Fibroblast of lung (primary cell): ENCODE measurements at regions not wholly inside any gene's neighbourhood (a gene's known extent, or its start where the extent isn't known, plus 50 kb on each side); places are given as distances from the start of the nearest gene placed in this dataset.

Source experiments
- DNase-seq, 2 donors: peaks; one replicate each; pipeline versions ENCODE4 v3.0.0 to v3.0.0-alpha.2; 2010; ENCODE audit warnings: low read depth in 2 of 2
- H2AFZ ChIP-seq: 2 replicates; pipeline ENCODE4 v1.5.1; 2012; ENCODE audit warnings: low read length, control low read depth, inconsistent platforms
- H3K27ac ChIP-seq: 2 replicates; pipeline ENCODE4 v1.5.1; 2011; ENCODE audit warnings: low read length, control low read depth; ENCODE audit not compliant: insufficient read depth
- H3K27me3 ChIP-seq: 2 replicates; pipeline ENCODE4 v1.5.1; 2011; ENCODE audit warnings: mild to moderate bottlenecking, low read length; ENCODE audit not compliant: control insufficient read depth, insufficient read depth
- H3K36me3 ChIP-seq: 2 replicates; pipeline ENCODE4 v1.5.1; 2011; ENCODE audit warnings: low read length; ENCODE audit not compliant: control insufficient read depth, insufficient read depth
- H3K4me1 ChIP-seq: 2 replicates; pipeline ENCODE4 v1.5.1; 2011; ENCODE audit warnings: low read length; ENCODE audit not compliant: control insufficient read depth, insufficient read depth; ENCODE audit errors: extremely low read depth
- H3K4me2 ChIP-seq: 2 replicates; pipeline ENCODE4 v1.5.1; 2011; ENCODE audit warnings: low read length, control low read depth; ENCODE audit not compliant: insufficient read depth; ENCODE audit errors: extremely low read depth
- H3K4me3 ChIP-seq, 4 experiments: fragments of 200-600 bp in 1 of 4; sonication (generic) in 1 of 4; replicated peaks in 1 of 4; 2 replicates each; pipeline ENCODE4 v1.5.1; 2011 to 2016; ENCODE audit warnings: low read length in 4 of 4, low read depth in 3 of 4, mild to moderate bottlenecking in 3 of 4, control low read depth in 2 of 4, inconsistent platforms in 1 of 4, mixed read lengths in 1 of 4; ENCODE audit not compliant: insufficient read depth in 1 of 4; ENCODE audit errors: control extremely low read depth in 1 of 4
- H3K79me2 ChIP-seq: 2 replicates; pipeline ENCODE4 v1.5.1; 2012; ENCODE audit warnings: mild to moderate bottlenecking, low read length, inconsistent platforms; ENCODE audit not compliant: control insufficient read depth, insufficient read depth
- H3K9ac ChIP-seq: 2 replicates; pipeline ENCODE4 v1.5.1; 2011; ENCODE audit warnings: mild to moderate bottlenecking, low read length, control low read depth; ENCODE audit not compliant: insufficient read depth
- H3K9me3 ChIP-seq: 2 replicates; pipeline ENCODE4 v1.5.1; 2012; ENCODE audit warnings: low read depth, low read length; ENCODE audit not compliant: control insufficient read depth, insufficient read depth
- H4K20me1 ChIP-seq: 2 replicates; pipeline ENCODE4 v1.5.1; 2011; ENCODE audit warnings: low read length; ENCODE audit not compliant: control insufficient read depth, insufficient read depth; ENCODE audit errors: extremely low read depth
- EZH2 ChIP-seq: IDR thresholded peaks from 2 replicates; pipeline ENCODE4 v1.5.1; 2012; ENCODE audit warnings: low read length, control low read depth, mild to moderate bottlenecking; ENCODE audit errors: missing control alignments
- TF ChIP-seq, protein P1 (sequence below), 2 donors: IDR thresholded peaks in 1 of 2; conservative IDR thresholded peaks in 1 of 2; 1 replicate in 1 of 2; 2 replicates in 1 of 2; pipeline ENCODE4 v1.5.1; 2011 to 2012; ENCODE audit warnings: low read length in 2 of 2, control low read depth in 1 of 2, inconsistent platforms in 1 of 2, low read depth in 1 of 2, mild to moderate bottlenecking in 1 of 2

DNA sequence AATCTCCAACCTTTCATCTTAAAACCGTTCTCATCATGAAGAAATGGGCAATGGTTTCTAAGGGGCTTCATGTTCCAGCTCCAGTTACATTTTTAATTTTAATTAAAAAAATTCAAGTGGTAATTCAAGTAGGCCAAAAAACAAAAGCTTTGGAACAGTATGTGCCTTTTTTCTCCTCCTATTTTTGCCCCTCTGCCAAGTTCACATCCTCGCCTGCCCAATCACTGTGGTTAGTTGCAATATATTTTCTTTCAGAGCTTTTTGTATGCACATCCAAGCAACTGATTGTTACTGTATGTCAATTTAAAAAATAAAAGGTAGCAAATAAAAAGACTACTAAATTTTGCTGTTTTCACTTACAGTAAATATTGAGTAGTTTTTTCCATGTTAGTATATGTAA is 99.8 kb upstream of the B3GAT2 start:
- no peak for TF ChIP-seq EZH2
- TF ChIP-seq, protein P1, sequence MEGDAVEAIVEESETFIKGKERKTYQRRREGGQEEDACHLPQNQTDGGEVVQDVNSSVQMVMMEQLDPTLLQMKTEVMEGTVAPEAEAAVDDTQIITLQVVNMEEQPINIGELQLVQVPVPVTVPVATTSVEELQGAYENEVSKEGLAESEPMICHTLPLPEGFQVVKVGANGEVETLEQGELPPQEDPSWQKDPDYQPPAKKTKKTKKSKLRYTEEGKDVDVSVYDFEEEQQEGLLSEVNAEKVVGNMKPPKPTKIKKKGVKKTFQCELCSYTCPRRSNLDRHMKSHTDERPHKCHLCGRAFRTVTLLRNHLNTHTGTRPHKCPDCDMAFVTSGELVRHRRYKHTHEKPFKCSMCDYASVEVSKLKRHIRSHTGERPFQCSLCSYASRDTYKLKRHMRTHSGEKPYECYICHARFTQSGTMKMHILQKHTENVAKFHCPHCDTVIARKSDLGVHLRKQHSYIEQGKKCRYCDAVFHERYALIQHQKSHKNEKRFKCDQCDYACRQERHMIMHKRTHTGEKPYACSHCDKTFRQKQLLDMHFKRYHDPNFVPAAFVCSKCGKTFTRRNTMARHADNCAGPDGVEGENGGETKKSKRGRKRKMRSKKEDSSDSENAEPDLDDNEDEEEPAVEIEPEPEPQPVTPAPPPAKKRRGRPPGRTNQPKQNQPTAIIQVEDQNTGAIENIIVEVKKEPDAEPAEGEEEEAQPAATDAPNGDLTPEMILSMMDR (conservative IDR thresholded peaks at IDR 0.05 in 1 of 2, IDR thresholded peaks at IDR 0.05 in 1 of 2; ENCODE audit: low read depth in 1 of 2, low read length in 2 of 2) = no peak
- no peaks in the 10 kb centered on the region for H3K79me2 ChIP-seq
- H4K20me1 ChIP-seq = no peaks in the 10 kb centered on the region
- no peak overlapping the region for H3K4me3 ChIP-seq
- H3K36me3 ChIP-seq = no peaks in the 10 kb centered on the region
- H3K4me2 ChIP-seq = no peak overlapping the region
- H3K4me1 ChIP-seq = no peaks in the 10 kb centered on the region
- DNase-seq = no peak
- no peaks in the 10 kb centered on the region for H3K9me3 ChIP-seq
- no peak overlapping the region for H3K27ac ChIP-seq
- H3K27me3 ChIP-seq = no peaks in the 10 kb centered on the region
- H2AFZ ChIP-seq = no peak overlapping the region
- no peak overlapping the region for H3K9ac ChIP-seq

DNA sequence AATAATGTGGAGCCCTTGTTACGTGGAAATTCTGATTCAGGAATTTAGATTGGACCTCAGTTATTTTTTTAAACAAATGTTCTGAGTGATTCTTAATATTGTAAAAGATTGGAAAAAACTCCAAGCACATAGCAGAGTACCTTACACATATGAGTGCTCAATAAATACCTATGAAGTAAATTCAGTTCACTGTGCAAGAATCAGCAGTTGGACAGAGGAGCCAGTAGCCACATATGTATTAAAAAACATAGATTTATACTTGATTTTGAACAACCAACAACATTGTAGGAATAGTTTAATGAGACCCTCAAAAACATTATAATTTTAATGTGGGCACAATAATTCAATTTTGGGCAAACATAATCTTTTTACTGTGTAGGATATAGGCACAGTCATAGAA is 109.3 kb upstream of the B3GAT2 start:
- no peaks in the 10 kb centered on the region for H3K4me1 ChIP-seq
- no peak overlapping the region for H2AFZ ChIP-seq
- no peaks in the 10 kb centered on the region for H3K9me3 ChIP-seq
- H3K4me3 ChIP-seq = no peak overlapping the region
- H3K4me2 ChIP-seq = no peak overlapping the region
- no peak overlapping the region for H3K9ac ChIP-seq
- H3K27me3 ChIP-seq = no peaks in the 10 kb centered on the region
- no peaks in the 10 kb centered on the region for H4K20me1 ChIP-seq
- TF ChIP-seq, protein P1 (conservative IDR thresholded peaks at IDR 0.05 in 1 of 2, IDR thresholded peaks at IDR 0.05 in 1 of 2; ENCODE audit: low read depth in 1 of 2, low read length in 2 of 2) = no peak
- no peak for TF ChIP-seq EZH2
- DNase-seq = no peak
- no peak overlapping the region for H3K27ac ChIP-seq
- H3K79me2 ChIP-seq = no peaks in the 10 kb centered on the region
- no peaks in the 10 kb centered on the region for H3K36me3 ChIP-seq

DNA sequence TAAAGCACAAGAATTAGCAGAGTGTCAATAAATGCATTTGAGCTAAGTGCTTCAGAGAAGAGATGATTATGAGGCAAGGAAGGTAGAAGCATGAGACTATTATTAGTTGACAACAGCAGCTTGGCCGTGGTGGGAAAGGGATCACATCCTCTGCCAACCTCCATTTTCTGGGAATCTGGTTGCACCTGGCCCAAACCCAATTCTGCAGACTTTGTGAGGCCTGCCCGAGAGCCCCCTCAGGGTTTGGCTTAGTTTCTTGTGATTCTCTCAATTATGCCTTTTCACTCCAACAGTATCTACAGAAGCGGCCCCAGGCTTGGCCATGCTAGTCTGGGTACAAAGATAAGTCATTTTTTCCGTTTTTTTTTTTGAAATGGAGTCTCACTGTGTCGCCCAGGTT is 111.0 kb upstream of the B3GAT2 start:
- no peak overlapping the region for H3K27ac ChIP-seq
- H3K9me3 ChIP-seq = no peaks in the 10 kb centered on the region
- no peak overlapping the region for H3K4me3 ChIP-seq
- no peak overlapping the region for H3K9ac ChIP-seq
- H3K4me2 ChIP-seq = no peak overlapping the region
- no peaks in the 10 kb centered on the region for H4K20me1 ChIP-seq
- no peaks in the 10 kb centered on the region for H3K36me3 ChIP-seq
- DNase-seq = no peak
- no peaks in the 10 kb centered on the region for H3K79me2 ChIP-seq
- TF ChIP-seq, protein P1 (conservative IDR thresholded peaks at IDR 0.05 in 1 of 2, IDR thresholded peaks at IDR 0.05 in 1 of 2; ENCODE audit: low read depth in 1 of 2, low read length in 2 of 2) = no peak
- no peak for TF ChIP-seq EZH2
- no peaks in the 10 kb centered on the region for H3K4me1 ChIP-seq
- no peak overlapping the region for H2AFZ ChIP-seq
- no peaks in the 10 kb centered on the region for H3K27me3 ChIP-seq
